ENCODE measurements at regions not wholly inside any gene's neighbourhood (a gene's known extent, or its start where the extent isn't known, plus 50 kb on each side); places are given as distances from the start of the nearest gene placed in this dataset.

- H3K27ac ChIP-seq = no peak overlapping the region
- ChIA-PET POLR2A (ENCODE audit: low non-redundant PET) (no interaction called here), CTCF (no interaction called here)
- TF ChIP-seq CTCF (conservative IDR thresholded peaks at IDR 0.05; ENCODE audit: low read depth) = no peak
- no peak for DNase-seq (ENCODE audit: low spot score)
Observed at GRCh38 chr6:19465256-19465655, 371.9 kb upstream of the ID4 start.

- no peak overlapping the region for H3K27ac ChIP-seq
- ChIA-PET CTCF (interaction anchor here (0.6 kb wide), 2 partner anchors 86 to 158 kb away, joined by 3 read pairs; no protein-coding TSS in a partner anchor), POLR2A (ENCODE audit: low non-redundant PET) (no interaction called here)
- DNase-seq (ENCODE audit: low spot score) = no peak
- no peak for TF ChIP-seq CTCF (conservative IDR thresholded peaks at IDR 0.05; ENCODE audit: low read depth)
Observed at GRCh38 chr6:19465760-19466159, 371.4 kb upstream of the ID4 start.

GRCh38 chr6:19470333-19470732, 366.8 kb upstream of the ID4 start:
- POLR2A ChIA-PET (ENCODE audit: low non-redundant PET) = no interaction called here

GRCh38 chr6:19472153-19472552, 365.0 kb upstream of the ID4 start:
- DNase-seq (ENCODE audit: low spot score) = peak; percentile 82
- no peak for TF ChIP-seq CTCF (conservative IDR thresholded peaks at IDR 0.05; ENCODE audit: low read depth)
- H3K27ac ChIP-seq = no peak overlapping the region
- ChIA-PET POLR2A (ENCODE audit: low non-redundant PET) (no interaction called here), CTCF (interaction anchor here (0.6 to 0.7 kb wide), 3 partner anchors 445 to 982 kb away, joined by 3 to 5 read pairs (median 3); no protein-coding TSS in a partner anchor)

More at GRCh38 chr6:19470333-19470732, 366.8 kb upstream of the ID4 start:
- no peak overlapping the region for H3K27ac ChIP-seq
- CTCF ChIA-PET = no interaction called here
- no peak for TF ChIP-seq CTCF (conservative IDR thresholded peaks at IDR 0.05; ENCODE audit: low read depth)
- DNase-seq (ENCODE audit: low spot score) = no peak

- H3K27ac ChIP-seq = no peak overlapping the region
- ChIA-PET POLR2A (ENCODE audit: low non-redundant PET) (no interaction called here), CTCF (no interaction called here)
- no peak for TF ChIP-seq CTCF (conservative IDR thresholded peaks at IDR 0.05; ENCODE audit: low read depth)
- no peak for DNase-seq (ENCODE audit: low spot score)
Observed at GRCh38 chr6:19472850-19473249, 364.3 kb upstream of the ID4 start.

GRCh38 chr6:19477563-19477962, 359.6 kb upstream of the ID4 start:
- ChIA-PET CTCF (interaction anchor here (0.5 kb wide), 1 partner anchor 1733 kb away, joined by 3 read pairs; no protein-coding TSS in a partner anchor), POLR2A (ENCODE audit: low non-redundant PET) (no interaction called here)
- H3K27ac ChIP-seq = no peak overlapping the region
- DNase-seq (ENCODE audit: low spot score) = no peak
- TF ChIP-seq CTCF (conservative IDR thresholded peaks at IDR 0.05; ENCODE audit: low read depth) = no peak

- ChIA-PET CTCF (interaction anchor here (0.5 kb wide), 1 partner anchor 1732 kb away, joined by 3 read pairs; no protein-coding TSS in a partner anchor), POLR2A (ENCODE audit: low non-redundant PET) (no interaction called here)
- TF ChIP-seq CTCF (conservative IDR thresholded peaks at IDR 0.05; ENCODE audit: low read depth) = no peak
Observed at GRCh38 chr6:19478273-19478672, 358.9 kb upstream of the ID4 start.

More at GRCh38 chr6:19478273-19478672, 358.9 kb upstream of the ID4 start:
- no peak overlapping the region for H3K27ac ChIP-seq
- no peak for DNase-seq (ENCODE audit: low spot score)

All from RWPE1 (cell line).